ENCODE measurements at regions not wholly inside any gene's neighbourhood (a gene's known extent, or its start where the extent isn't known, plus 50 kb on each side); places are given as distances from the start of the nearest gene placed in this dataset.
"Not testable (repeated sequence)": the region's sequence is repeated elsewhere in the genome, so short reads cannot be mapped to it uniquely, and the experiment has no call there.

GRCh38 chr20:54985091-54985490 lies 509.7 kb downstream of the DOK5 start:
- H3K36me3 ChIP-seq (ENCODE audit: insufficient read depth, low read length), result no peaks in the 10 kb centered on the region
- H3K9me2 ChIP-seq (replicated peaks; ENCODE audit: low read depth, low read length), result no peaks in the 10 kb centered on the region
- no peaks in the 10 kb centered on the region for H3K9me3 ChIP-seq (ENCODE audit: insufficient read depth, low read depth, low read length)
- H3F3A ChIP-seq (ENCODE audit: low read depth), result no peaks in the 10 kb centered on the region
- H3K4me3 ChIP-seq (ENCODE audit: low read length, poor library complexity, severe bottlenecking), result no peak overlapping the region
- no peak overlapping the region for H3K9ac ChIP-seq (ENCODE audit: low read depth, low read length, poor library complexity, severe bottlenecking)
- no peak for TF ChIP-seq CTCF (conservative IDR thresholded peaks at IDR 0.05; ENCODE audit: low read length)
- no peak for TF ChIP-seq EZH2phosphoT487 (IDR thresholded peaks at IDR 0.05; ENCODE audit: borderline replicate concordance)
- H3K79me2 ChIP-seq (ENCODE audit: insufficient read depth, low read length), result no peaks in the 10 kb centered on the region
- no peaks in the 10 kb centered on the region for H3K27me3 ChIP-seq (ENCODE audit: insufficient read depth, low read length, poor library complexity, severe bottlenecking)
- no peaks in the 10 kb centered on the region for H3K4me1 ChIP-seq (ENCODE audit: insufficient read depth, low read length, poor library complexity, severe bottlenecking)
- H3K4me2 ChIP-seq (ENCODE audit: low read depth, low read length, poor library complexity, severe bottlenecking), result no peak overlapping the region
- H4K20me1 ChIP-seq (ENCODE audit: insufficient read depth, low read length, poor library complexity, severe bottlenecking), result no peaks in the 10 kb centered on the region
- no peak overlapping the region for H2AFZ ChIP-seq (ENCODE audit: low read length)

- TF ChIP-seq CTCF (conservative IDR thresholded peaks at IDR 0.05; ENCODE audit: low read length) (no peak), EZH2phosphoT487 (IDR thresholded peaks at IDR 0.05; ENCODE audit: borderline replicate concordance) (no peak)
- H3K27me3 ChIP-seq (ENCODE audit: insufficient read depth, low read length, poor library complexity, severe bottlenecking), result no peaks in the 10 kb centered on the region
- no peak overlapping the region for H3K4me3 ChIP-seq (ENCODE audit: low read length, poor library complexity, severe bottlenecking)
- no peaks in the 10 kb centered on the region for H3K9me2 ChIP-seq (replicated peaks; ENCODE audit: low read depth, low read length)
- H3K79me2 ChIP-seq (ENCODE audit: insufficient read depth, low read length), result no peaks in the 10 kb centered on the region
- H3K4me2 ChIP-seq (ENCODE audit: low read depth, low read length, poor library complexity, severe bottlenecking), result no peak overlapping the region
- no peak overlapping the region for H3K9ac ChIP-seq (ENCODE audit: low read depth, low read length, poor library complexity, severe bottlenecking)
- H2AFZ ChIP-seq (ENCODE audit: low read length), result no peak overlapping the region
- no peaks in the 10 kb centered on the region for H3K9me3 ChIP-seq (ENCODE audit: insufficient read depth, low read depth, low read length)
- H4K20me1 ChIP-seq (ENCODE audit: insufficient read depth, low read length, poor library complexity, severe bottlenecking), result no peaks in the 10 kb centered on the region
- no peaks in the 10 kb centered on the region for H3F3A ChIP-seq (ENCODE audit: low read depth)
- no peaks in the 10 kb centered on the region for H3K4me1 ChIP-seq (ENCODE audit: insufficient read depth, low read length, poor library complexity, severe bottlenecking)
- H3K36me3 ChIP-seq (ENCODE audit: insufficient read depth, low read length), result no peaks in the 10 kb centered on the region
These were observed 508.7 kb downstream of the DOK5 start for GRCh38 chr20:54984104-54984448.

- H3K4me1 ChIP-seq (ENCODE audit: insufficient read depth, low read length, poor library complexity, severe bottlenecking); H3K79me2 ChIP-seq (ENCODE audit: insufficient read depth, low read length); H3K4me3 ChIP-seq (ENCODE audit: low read length, poor library complexity, severe bottlenecking); H3K27me3 ChIP-seq (ENCODE audit: insufficient read depth, low read length, poor library complexity, severe bottlenecking); H2AFZ ChIP-seq (ENCODE audit: low read length); H4K20me1 ChIP-seq (ENCODE audit: insufficient read depth, low read length, poor library complexity, severe bottlenecking); H3K36me3 ChIP-seq (ENCODE audit: insufficient read depth, low read length); H3K9ac ChIP-seq (ENCODE audit: low read depth, low read length, poor library complexity, severe bottlenecking); H3K9me3 ChIP-seq (ENCODE audit: insufficient read depth, low read depth, low read length); H3K9me2 ChIP-seq (replicated peaks; ENCODE audit: low read depth, low read length); H3K4me2 ChIP-seq (ENCODE audit: low read depth, low read length, poor library complexity, severe bottlenecking); H3F3A ChIP-seq (ENCODE audit: low read depth): not testable (repeated sequence)
These were observed 508.2 kb downstream of the DOK5 start for GRCh38 chr20:54983394-54984103.

GRCh38 chr20:54981175-54981574 lies 505.8 kb downstream of the DOK5 start:
- H3K9ac ChIP-seq (ENCODE audit: low read depth, low read length, poor library complexity, severe bottlenecking), result no peak overlapping the region
- H2AFZ ChIP-seq (ENCODE audit: low read length), result no peak overlapping the region
- no peak overlapping the region for H3K4me3 ChIP-seq (ENCODE audit: low read length, poor library complexity, severe bottlenecking)
- H3K9me2 ChIP-seq (replicated peaks; ENCODE audit: low read depth, low read length), result no peaks in the 10 kb centered on the region
- H3K27me3 ChIP-seq (ENCODE audit: insufficient read depth, low read length, poor library complexity, severe bottlenecking), result no peaks in the 10 kb centered on the region
- H3F3A ChIP-seq (ENCODE audit: low read depth), result no peaks in the 10 kb centered on the region
- H3K9me3 ChIP-seq (ENCODE audit: insufficient read depth, low read depth, low read length), result no peaks in the 10 kb centered on the region
- no peaks in the 10 kb centered on the region for H3K4me1 ChIP-seq (ENCODE audit: insufficient read depth, low read length, poor library complexity, severe bottlenecking)
- H3K4me2 ChIP-seq (ENCODE audit: low read depth, low read length, poor library complexity, severe bottlenecking), result no peak overlapping the region
- H4K20me1 ChIP-seq (ENCODE audit: insufficient read depth, low read length, poor library complexity, severe bottlenecking), result no peaks in the 10 kb centered on the region
- no peaks in the 10 kb centered on the region for H3K36me3 ChIP-seq (ENCODE audit: insufficient read depth, low read length)
- no peak for TF ChIP-seq EZH2phosphoT487 (IDR thresholded peaks at IDR 0.05; ENCODE audit: borderline replicate concordance)
- TF ChIP-seq CTCF (conservative IDR thresholded peaks at IDR 0.05; ENCODE audit: low read length), result no peak
- H3K79me2 ChIP-seq (ENCODE audit: insufficient read depth, low read length), result no peaks in the 10 kb centered on the region
